GM23338 (cell line): ENCODE measurements at regions not wholly inside any gene's neighbourhood (a gene's known extent, or its start where the extent isn't known, plus 50 kb on each side); places are given as distances from the start of the nearest gene placed in this dataset.

Source experiments
- ATAC-seq: fragments of 200-7000 bp; cut with Tn5 transposase; 3 replicates; pipeline ENCODE4 v1.9.1; 2020
- DNase-seq: peaks from one replicate; pipeline ENCODE4 v3.0.0-alpha.2; 2015; ENCODE audit warnings: low spot score
- H2AFZ ChIP-seq: fragments of 200-600 bp; sonication (generic); 2 replicates; pipeline ENCODE4 v1.8.0; 2016; ENCODE audit warnings: antibody characterized with exemption, mild to moderate bottlenecking, moderate library complexity
- H3F3A ChIP-seq: fragments of 200-600 bp; sonication (generic); replicated peaks from 2 replicates; pipeline ENCODE4 v1.8.0; 2017; ENCODE audit warnings: antibody characterized with exemption, mixed run types, low read depth
- H3K27ac ChIP-seq: fragments of 200-600 bp; sonication (generic); 2 replicates; pipeline ENCODE4 v1.6.1; 2016; ENCODE audit warnings: low read depth
- H3K27me3 ChIP-seq: fragments of 200-600 bp; sonication (generic); 2 replicates; pipeline ENCODE4 v1.8.0; 2016; ENCODE audit warnings: mild to moderate bottlenecking, mixed run types, moderate library complexity; ENCODE audit not compliant: insufficient read depth
- H3K36me3 ChIP-seq: fragments of 200-600 bp; sonication (generic); 2 replicates; pipeline ENCODE4 v1.8.0; 2016; ENCODE audit warnings: mild to moderate bottlenecking; ENCODE audit not compliant: insufficient read depth
- H3K4me1 ChIP-seq: fragments of 200-600 bp; sonication (generic); 2 replicates; pipeline ENCODE4 v1.8.0; 2016; ENCODE audit warnings: mild to moderate bottlenecking, moderate library complexity; ENCODE audit not compliant: insufficient read depth
- H3K4me2 ChIP-seq: fragments of 200-600 bp; sonication (generic); 2 replicates; pipeline ENCODE4 v1.7.1; 2017; ENCODE audit warnings: mixed run types
- H3K4me3 ChIP-seq: fragments of 200-600 bp; sonication (generic); 2 replicates; pipeline ENCODE4 v1.6.1; 2016; ENCODE audit warnings: mixed run types
- H3K79me2 ChIP-seq: fragments of 200-600 bp; sonication (generic); replicated peaks from 2 replicates; pipeline ENCODE4 v1.8.0; 2017; ENCODE audit warnings: mild to moderate bottlenecking; ENCODE audit not compliant: insufficient read depth
- H3K9me2 ChIP-seq: fragments of 200-600 bp; sonication (generic); 2 replicates; pipeline ENCODE4 v1.8.0; 2017; ENCODE audit not compliant: insufficient read depth
- H4K20me1 ChIP-seq: fragments of 200-600 bp; sonication (generic); replicated peaks from 2 replicates; pipeline ENCODE4 v1.8.0; 2017; ENCODE audit warnings: mild to moderate bottlenecking; ENCODE audit not compliant: insufficient read depth
- H3K27ac Mint-ChIP-seq: 2 replicates; pipeline ENCODE4 v1.8.0; 2020; ENCODE audit warnings: inconsistent platforms, mild to moderate bottlenecking, moderate library complexity, mixed read lengths
- H3K27me3 Mint-ChIP-seq: 3 replicates; pipeline ENCODE4 v1.8.0; 2022; ENCODE audit warnings: low read depth, mild to moderate bottlenecking, moderate library complexity, mixed read lengths, inconsistent platforms; ENCODE audit not compliant: insufficient read depth, poor library complexity
- H3K36me3 Mint-ChIP-seq: 3 replicates; pipeline ENCODE4 v1.8.0; 2021; ENCODE audit warnings: low read depth, mild to moderate bottlenecking, inconsistent platforms, moderate library complexity, mixed read lengths
- H3K4me1 Mint-ChIP-seq: 3 replicates; pipeline ENCODE4 v1.8.0; 2020; ENCODE audit warnings: mild to moderate bottlenecking, inconsistent platforms, mixed read lengths
- H3K4me3 Mint-ChIP-seq: 3 replicates; pipeline ENCODE4 v1.8.0; 2021; ENCODE audit warnings: moderate library complexity, mild to moderate bottlenecking, inconsistent platforms, mixed read lengths
- H3K9me3 Mint-ChIP-seq: 3 replicates; pipeline ENCODE4 v1.8.0; 2020; ENCODE audit warnings: moderate library complexity, mild to moderate bottlenecking, inconsistent platforms, mixed read lengths
- CREB1 ChIP-seq: fragments of 250-450 bp; sonication (Bioruptor Pico); IDR thresholded peaks from 2 replicates; pipeline ENCODE4 v1.5.0; 2020; ENCODE audit warnings: low read depth, mild to moderate bottlenecking, moderate library complexity
- EZH2 ChIP-seq: fragments of 200-600 bp; sonication (generic); IDR thresholded peaks from one replicate; pipeline ENCODE4 v1.8.0; 2017; ENCODE audit warnings: antibody characterized with exemption, mild to moderate bottlenecking, low read depth; ENCODE audit not compliant: unreplicated experiment
- EZH2phosphoT487 ChIP-seq: fragments of 200-600 bp; sonication (generic); IDR thresholded peaks from one replicate; pipeline ENCODE4 v1.8.1; 2018; ENCODE audit warnings: antibody characterized with exemption; ENCODE audit not compliant: unreplicated experiment
- JUNB ChIP-seq: IDR thresholded peaks from one replicate; pipeline ENCODE4 v1.6.1; 2016; ENCODE audit warnings: antibody characterized with exemption; ENCODE audit not compliant: unreplicated experiment
- NANOG ChIP-seq: IDR thresholded peaks from 2 replicates; pipeline ENCODE4 v1.6.1; 2016; ENCODE audit warnings: antibody characterized with exemption, borderline replicate concordance
- POLR2AphosphoS5 ChIP-seq: IDR thresholded peaks from 2 replicates; pipeline ENCODE4 v1.6.1; 2016; ENCODE audit warnings: antibody characterized with exemption, low read depth
- STAT1 ChIP-seq: IDR thresholded peaks from one replicate; pipeline ENCODE4 v1.6.1; 2016; ENCODE audit warnings: antibody characterized with exemption; ENCODE audit not compliant: unreplicated experiment
- ZNF114 ChIP-seq: fragments of 250-450 bp; sonication (Bioruptor Pico); IDR thresholded peaks from 2 replicates; pipeline ENCODE4 v1.5.0; 2020; ENCODE audit warnings: mild to moderate bottlenecking, moderate library complexity
- ZNF331 ChIP-seq: fragments of 250-450 bp; sonication (Bioruptor Pico); IDR thresholded peaks from 2 replicates; pipeline ENCODE4 v1.5.0; 2020; ENCODE audit warnings: low read depth, mild to moderate bottlenecking, moderate library complexity
- TF ChIP-seq, protein P1 (sequence below): IDR thresholded peaks from one replicate; pipeline ENCODE4 v1.6.1; 2018; ENCODE audit warnings: antibody characterized with exemption; ENCODE audit not compliant: unreplicated experiment
- TF ChIP-seq, protein P2 (sequence below): IDR thresholded peaks from 2 replicates; pipeline ENCODE4 v1.6.1; 2016; ENCODE audit warnings: antibody characterized with exemption
- TF ChIP-seq, protein P3 (sequence below), 2 experiments: fragments of 200-600 bp in 1 of 2; sonication (generic) in 1 of 2; conservative IDR thresholded peaks; 2 replicates each; pipeline versions ENCODE4 v1.5.1 to v1.6.1; 2016 to 2017; ENCODE audit warnings: antibody characterized with exemption in 2 of 2, low read depth in 2 of 2, mild to moderate bottlenecking in 2 of 2, moderate library complexity in 1 of 2
- TF ChIP-seq, protein P4 (sequence below): fragments of 250-450 bp; sonication (Bioruptor Pico); IDR thresholded peaks from 2 replicates; pipeline ENCODE4 v1.5.0; 2020; ENCODE audit warnings: mild to moderate bottlenecking, moderate library complexity

DNA sequence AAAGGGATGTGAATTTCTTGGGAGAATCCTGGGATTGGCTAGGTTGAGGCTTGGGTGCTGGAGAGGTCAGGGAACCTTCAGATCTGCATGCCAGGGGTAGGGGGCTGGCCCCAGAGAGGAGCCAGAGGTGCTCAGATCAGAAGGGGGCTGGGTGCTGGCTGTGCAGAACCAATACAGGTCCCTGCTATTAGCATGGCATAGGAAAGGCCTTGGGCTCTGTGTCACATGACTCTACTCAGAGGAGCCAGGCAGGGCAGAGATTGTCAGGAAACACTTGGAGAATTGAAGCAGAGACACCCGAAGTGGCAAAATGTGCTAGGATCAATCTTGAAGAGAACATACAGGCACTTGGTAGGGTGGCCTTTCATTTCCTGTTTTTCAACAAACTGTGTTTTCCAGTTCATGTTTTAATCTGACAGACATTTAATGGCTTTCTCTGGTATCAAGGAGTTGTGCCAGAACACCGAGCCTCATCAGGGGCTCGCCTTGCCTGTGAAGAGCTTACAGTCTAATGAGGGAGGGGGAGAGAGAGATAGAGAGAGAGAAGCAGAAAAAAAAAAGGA, 498.9 kb downstream of the RPS24 start:
- no peak overlapping the region for H3K4me2 ChIP-seq
- H3K79me2 ChIP-seq = no peaks in the 10 kb centered on the region
- no peak overlapping the region for H3K4me3 ChIP-seq
- H4K20me1 ChIP-seq = no peaks in the 10 kb centered on the region
- Mint-ChIP-seq H3K36me3 (peaks cover 8% of the 10 kb centered on the region; the same call in 1 of the 3 replicates), H3K9me3 (peaks cover 9% of the 10 kb centered on the region), H3K4me1 (peaks cover 14% of the 10 kb centered on the region), H3K27me3 (no peaks in the 10 kb centered on the region), H3K4me3 (no peak overlapping the region), H3K27ac (no peak overlapping the region)
- no peak for ATAC-seq
- TF ChIP-seq EZH2 = no peak
- TF ChIP-seq, protein P1, sequence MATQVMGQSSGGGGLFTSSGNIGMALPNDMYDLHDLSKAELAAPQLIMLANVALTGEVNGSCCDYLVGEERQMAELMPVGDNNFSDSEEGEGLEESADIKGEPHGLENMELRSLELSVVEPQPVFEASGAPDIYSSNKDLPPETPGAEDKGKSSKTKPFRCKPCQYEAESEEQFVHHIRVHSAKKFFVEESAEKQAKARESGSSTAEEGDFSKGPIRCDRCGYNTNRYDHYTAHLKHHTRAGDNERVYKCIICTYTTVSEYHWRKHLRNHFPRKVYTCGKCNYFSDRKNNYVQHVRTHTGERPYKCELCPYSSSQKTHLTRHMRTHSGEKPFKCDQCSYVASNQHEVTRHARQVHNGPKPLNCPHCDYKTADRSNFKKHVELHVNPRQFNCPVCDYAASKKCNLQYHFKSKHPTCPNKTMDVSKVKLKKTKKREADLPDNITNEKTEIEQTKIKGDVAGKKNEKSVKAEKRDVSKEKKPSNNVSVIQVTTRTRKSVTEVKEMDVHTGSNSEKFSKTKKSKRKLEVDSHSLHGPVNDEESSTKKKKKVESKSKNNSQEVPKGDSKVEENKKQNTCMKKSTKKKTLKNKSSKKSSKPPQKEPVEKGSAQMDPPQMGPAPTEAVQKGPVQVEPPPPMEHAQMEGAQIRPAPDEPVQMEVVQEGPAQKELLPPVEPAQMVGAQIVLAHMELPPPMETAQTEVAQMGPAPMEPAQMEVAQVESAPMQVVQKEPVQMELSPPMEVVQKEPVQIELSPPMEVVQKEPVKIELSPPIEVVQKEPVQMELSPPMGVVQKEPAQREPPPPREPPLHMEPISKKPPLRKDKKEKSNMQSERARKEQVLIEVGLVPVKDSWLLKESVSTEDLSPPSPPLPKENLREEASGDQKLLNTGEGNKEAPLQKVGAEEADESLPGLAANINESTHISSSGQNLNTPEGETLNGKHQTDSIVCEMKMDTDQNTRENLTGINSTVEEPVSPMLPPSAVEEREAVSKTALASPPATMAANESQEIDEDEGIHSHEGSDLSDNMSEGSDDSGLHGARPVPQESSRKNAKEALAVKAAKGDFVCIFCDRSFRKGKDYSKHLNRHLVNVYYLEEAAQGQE = no peak
- TF ChIP-seq CREB1 (CRISPR knock-in tag) = no peak
- TF ChIP-seq ZNF331 = no peak
- TF ChIP-seq, protein P2, sequence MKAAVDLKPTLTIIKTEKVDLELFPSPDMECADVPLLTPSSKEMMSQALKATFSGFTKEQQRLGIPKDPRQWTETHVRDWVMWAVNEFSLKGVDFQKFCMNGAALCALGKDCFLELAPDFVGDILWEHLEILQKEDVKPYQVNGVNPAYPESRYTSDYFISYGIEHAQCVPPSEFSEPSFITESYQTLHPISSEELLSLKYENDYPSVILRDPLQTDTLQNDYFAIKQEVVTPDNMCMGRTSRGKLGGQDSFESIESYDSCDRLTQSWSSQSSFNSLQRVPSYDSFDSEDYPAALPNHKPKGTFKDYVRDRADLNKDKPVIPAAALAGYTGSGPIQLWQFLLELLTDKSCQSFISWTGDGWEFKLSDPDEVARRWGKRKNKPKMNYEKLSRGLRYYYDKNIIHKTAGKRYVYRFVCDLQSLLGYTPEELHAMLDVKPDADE = no peak
- no peak for TF ChIP-seq NANOG
- TF ChIP-seq EZH2phosphoT487 = no peak
- TF ChIP-seq, protein P3, sequence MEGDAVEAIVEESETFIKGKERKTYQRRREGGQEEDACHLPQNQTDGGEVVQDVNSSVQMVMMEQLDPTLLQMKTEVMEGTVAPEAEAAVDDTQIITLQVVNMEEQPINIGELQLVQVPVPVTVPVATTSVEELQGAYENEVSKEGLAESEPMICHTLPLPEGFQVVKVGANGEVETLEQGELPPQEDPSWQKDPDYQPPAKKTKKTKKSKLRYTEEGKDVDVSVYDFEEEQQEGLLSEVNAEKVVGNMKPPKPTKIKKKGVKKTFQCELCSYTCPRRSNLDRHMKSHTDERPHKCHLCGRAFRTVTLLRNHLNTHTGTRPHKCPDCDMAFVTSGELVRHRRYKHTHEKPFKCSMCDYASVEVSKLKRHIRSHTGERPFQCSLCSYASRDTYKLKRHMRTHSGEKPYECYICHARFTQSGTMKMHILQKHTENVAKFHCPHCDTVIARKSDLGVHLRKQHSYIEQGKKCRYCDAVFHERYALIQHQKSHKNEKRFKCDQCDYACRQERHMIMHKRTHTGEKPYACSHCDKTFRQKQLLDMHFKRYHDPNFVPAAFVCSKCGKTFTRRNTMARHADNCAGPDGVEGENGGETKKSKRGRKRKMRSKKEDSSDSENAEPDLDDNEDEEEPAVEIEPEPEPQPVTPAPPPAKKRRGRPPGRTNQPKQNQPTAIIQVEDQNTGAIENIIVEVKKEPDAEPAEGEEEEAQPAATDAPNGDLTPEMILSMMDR (conservative IDR thresholded peaks at IDR 0.05; ENCODE audit: low read depth in 2 of 2) = no peak
- no peak for TF ChIP-seq JUNB
- TF ChIP-seq, protein P4, sequence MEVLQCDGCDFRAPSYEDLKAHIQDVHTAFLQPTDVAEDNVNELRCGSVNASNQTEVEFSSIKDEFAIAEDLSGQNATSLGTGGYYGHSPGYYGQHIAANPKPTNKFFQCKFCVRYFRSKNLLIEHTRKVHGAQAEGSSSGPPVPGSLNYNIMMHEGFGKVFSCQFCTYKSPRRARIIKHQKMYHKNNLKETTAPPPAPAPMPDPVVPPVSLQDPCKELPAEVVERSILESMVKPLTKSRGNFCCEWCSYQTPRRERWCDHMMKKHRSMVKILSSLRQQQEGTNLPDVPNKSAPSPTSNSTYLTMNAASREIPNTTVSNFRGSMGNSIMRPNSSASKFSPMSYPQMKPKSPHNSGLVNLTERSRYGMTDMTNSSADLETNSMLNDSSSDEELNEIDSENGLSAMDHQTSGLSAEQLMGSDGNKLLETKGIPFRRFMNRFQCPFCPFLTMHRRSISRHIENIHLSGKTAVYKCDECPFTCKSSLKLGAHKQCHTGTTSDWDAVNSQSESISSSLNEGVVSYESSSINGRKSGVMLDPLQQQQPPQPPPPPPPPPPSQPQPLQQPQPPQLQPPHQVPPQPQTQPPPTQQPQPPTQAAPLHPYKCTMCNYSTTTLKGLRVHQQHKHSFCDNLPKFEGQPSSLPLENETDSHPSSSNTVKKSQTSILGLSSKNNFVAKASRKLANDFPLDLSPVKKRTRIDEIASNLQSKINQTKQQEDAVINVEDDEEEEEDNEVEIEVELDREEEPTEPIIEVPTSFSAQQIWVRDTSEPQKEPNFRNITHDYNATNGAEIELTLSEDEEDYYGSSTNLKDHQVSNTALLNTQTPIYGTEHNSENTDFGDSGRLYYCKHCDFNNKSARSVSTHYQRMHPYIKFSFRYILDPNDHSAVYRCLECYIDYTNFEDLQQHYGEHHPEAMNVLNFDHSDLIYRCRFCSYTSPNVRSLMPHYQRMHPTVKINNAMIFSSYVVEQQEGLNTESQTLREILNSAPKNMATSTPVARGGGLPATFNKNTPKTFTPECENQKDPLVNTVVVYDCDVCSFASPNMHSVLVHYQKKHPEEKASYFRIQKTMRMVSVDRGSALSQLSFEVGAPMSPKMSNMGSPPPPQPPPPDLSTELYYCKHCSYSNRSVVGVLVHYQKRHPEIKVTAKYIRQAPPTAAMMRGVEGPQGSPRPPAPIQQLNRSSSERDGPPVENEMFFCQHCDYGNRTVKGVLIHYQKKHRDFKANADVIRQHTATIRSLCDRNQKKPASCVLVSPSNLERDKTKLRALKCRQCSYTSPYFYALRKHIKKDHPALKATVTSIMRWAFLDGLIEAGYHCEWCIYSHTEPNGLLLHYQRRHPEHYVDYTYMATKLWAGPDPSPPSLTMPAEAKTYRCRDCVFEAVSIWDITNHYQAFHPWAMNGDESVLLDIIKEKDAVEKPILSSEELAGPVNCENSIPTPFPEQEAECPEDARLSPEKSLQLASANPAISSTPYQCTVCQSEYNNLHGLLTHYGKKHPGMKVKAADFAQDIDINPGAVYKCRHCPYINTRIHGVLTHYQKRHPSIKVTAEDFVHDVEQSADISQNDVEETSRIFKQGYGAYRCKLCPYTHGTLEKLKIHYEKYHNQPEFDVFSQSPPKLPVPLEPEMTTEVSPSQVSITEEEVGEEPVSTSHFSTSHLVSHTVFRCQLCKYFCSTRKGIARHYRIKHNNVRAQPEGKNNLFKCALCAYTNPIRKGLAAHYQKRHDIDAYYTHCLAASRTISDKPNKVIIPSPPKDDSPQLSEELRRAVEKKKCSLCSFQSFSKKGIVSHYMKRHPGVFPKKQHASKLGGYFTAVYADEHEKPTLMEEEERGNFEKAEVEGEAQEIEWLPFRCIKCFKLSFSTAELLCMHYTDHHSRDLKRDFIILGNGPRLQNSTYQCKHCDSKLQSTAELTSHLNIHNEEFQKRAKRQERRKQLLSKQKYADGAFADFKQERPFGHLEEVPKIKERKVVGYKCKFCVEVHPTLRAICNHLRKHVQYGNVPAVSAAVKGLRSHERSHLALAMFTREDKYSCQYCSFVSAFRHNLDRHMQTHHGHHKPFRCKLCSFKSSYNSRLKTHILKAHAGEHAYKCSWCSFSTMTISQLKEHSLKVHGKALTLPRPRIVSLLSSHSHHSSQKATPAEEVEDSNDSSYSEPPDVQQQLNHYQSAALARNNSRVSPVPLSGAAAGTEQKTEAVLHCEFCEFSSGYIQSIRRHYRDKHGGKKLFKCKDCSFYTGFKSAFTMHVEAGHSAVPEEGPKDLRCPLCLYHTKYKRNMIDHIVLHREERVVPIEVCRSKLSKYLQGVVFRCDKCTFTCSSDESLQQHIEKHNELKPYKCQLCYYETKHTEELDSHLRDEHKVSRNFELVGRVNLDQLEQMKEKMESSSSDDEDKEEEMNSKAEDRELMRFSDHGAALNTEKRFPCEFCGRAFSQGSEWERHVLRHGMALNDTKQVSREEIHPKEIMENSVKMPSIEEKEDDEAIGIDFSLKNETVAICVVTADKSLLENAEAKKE (CRISPR knock-in tag) = no peak
- TF ChIP-seq POLR2AphosphoS5 = no peak
- no peak for TF ChIP-seq ZNF114 (CRISPR knock-in tag)
- no peak for TF ChIP-seq STAT1
- H3F3A ChIP-seq = no peaks in the 10 kb centered on the region
- H3K27ac ChIP-seq = no peak overlapping the region
- no peaks in the 10 kb centered on the region for H3K27me3 ChIP-seq
- no peak for DNase-seq
- no peaks in the 10 kb centered on the region for H3K36me3 ChIP-seq
- peaks cover 8% of the 10 kb centered on the region for H3K4me1 ChIP-seq
- peaks cover 6% of the 10 kb centered on the region; the same call in 1 of the 2 replicates for H3K9me2 ChIP-seq
- H2AFZ ChIP-seq = no peak overlapping the region
